GM12892 (cell line): ENCODE measurements at regions not wholly inside any gene's neighbourhood (a gene's known extent, or its start where the extent isn't known, plus 50 kb on each side); places are given as distances from the start of the nearest gene placed in this dataset.

Experiments
- DNase-seq: peaks from one replicate; pipeline ENCODE4 v3.0.0; 2011; ENCODE audit not compliant: insufficient read length
- FAIRE-seq: peaks from 2 replicates; lab custom pipeline; 2011; peaks lifted over from hg19 to GRCh38; lab: Jason Lieb, UNC
- POLR2A ChIP-seq: IDR thresholded peaks from 2 replicates; pipeline ENCODE4 v1.6.1; 2011; ENCODE audit warnings: low read depth, low read length, control low read depth
- POLR2AphosphoS5 ChIP-seq: IDR thresholded peaks from 2 replicates; pipeline ENCODE4 v1.6.1; 2011; ENCODE audit warnings: low read depth, low read length, control low read depth
- TAF1 ChIP-seq: IDR thresholded peaks from 2 replicates; pipeline ENCODE4 v1.6.1; 2011; ENCODE audit warnings: low read depth, mild to moderate bottlenecking, control low read depth, low read length, borderline replicate concordance

DNA sequence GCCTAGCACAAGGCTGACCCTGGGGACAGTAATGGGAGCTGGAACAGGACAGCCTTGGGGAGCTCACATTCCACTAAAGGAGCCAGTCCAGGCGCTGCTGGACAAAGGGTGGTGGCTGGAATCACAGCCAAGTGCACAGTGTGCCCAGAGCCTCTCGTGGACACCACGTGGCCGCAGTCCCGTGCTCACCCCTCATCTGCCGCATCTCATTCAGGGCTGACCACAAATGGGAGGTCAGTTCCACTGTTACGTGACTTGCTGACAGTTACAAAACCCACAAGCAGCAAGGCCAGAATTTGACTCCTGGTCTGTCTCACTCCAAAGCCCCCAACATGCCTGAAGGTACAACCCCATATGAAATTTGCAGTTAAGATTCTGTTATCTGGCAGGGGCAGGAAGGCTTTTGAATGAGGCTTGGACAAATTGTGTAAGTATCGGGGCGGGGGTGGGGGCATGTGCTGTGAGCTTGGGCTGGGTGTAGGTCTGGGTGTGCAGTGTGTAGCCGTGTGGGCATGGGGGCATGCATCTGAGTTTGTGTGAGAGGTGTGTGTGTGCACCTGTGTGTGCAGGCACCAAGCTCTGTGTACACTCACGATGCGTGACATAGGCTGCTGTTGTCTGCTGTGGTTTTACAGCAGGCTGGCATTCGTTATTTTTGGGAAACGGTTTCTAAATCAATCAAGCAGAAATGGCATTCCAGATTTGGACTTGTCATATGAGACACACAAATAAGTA is 301.7 kb downstream of the BRD1 start:
- DNase-seq, result no peak
- no peak for FAIRE-seq
- TF ChIP-seq POLR2AphosphoS5 (no peak), TAF1 (no peak), POLR2A (no peak)

- TF ChIP-seq TAF1 (no peak), POLR2A (no peak), POLR2AphosphoS5 (no peak)
- FAIRE-seq, result no peak
- no peak for DNase-seq
Measured at GRCh38 chr22:49525360-49525759, 302.3 kb downstream of the BRD1 start.

- FAIRE-seq (no peak), DNase-seq (no peak)
- TF ChIP-seq TAF1 (no peak), POLR2A (no peak), POLR2AphosphoS5 (no peak)
Measured at GRCh38 chr22:49524362-49524761, 303.3 kb downstream of the BRD1 start.

GRCh38 chr22:49523374-49524008 is 304.2 kb downstream of the BRD1 start:
- FAIRE-seq (no peak), DNase-seq (no peak)
- TF ChIP-seq POLR2AphosphoS5 (no peak), POLR2A (no peak), TAF1 (no peak)

- TF ChIP-seq TAF1 (no peak), POLR2A (no peak), POLR2AphosphoS5 (no peak)
- DNase-seq (no peak), FAIRE-seq (no peak)
Measured at GRCh38 chr22:49522582-49523373, 304.9 kb downstream of the BRD1 start.

GRCh38 chr22:49521787-49522224 is 305.9 kb downstream of the BRD1 start:
- TF ChIP-seq TAF1 (no peak), POLR2A (no peak), POLR2AphosphoS5 (no peak)
- no peak for FAIRE-seq
- no peak for DNase-seq

GRCh38 chr22:49519117-49519737 is 308.4 kb downstream of the BRD1 start:
- no peak for FAIRE-seq
- no peak for DNase-seq
- TF ChIP-seq POLR2A, result no peak
- TF ChIP-seq POLR2AphosphoS5, result no peak
- TF ChIP-seq TAF1, result no peak

- no peak for TF ChIP-seq POLR2AphosphoS5
- no peak for TF ChIP-seq POLR2A
- no peak for TF ChIP-seq TAF1
- DNase-seq (no peak), FAIRE-seq (no peak)
Measured at GRCh38 chr22:49518436-49518970, 309.2 kb downstream of the BRD1 start.

- FAIRE-seq, result no peak
- DNase-seq, result no peak
- TF ChIP-seq POLR2A (no peak), POLR2AphosphoS5 (no peak), TAF1 (no peak)
Measured at GRCh38 chr22:49517667-49518185, 309.9 kb downstream of the BRD1 start.

DNA sequence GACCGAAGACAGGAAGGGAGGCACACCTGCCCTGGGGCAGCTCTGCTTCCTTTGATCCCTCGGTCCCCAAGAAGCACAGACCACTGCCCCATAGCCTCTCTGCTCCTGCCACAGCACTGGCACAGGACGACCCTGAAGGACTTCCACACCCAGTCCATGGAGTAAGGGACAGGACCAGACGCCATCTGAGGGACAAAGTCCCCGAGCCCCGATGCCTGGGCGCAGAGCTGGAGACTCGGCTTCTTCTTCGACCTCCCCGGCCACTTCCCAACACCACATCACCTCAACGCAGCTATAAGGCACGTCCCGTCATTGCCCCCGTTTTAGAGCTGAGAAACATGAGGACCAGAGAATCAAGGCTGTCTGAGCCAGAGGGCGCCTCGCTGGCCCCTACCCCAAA is 310.5 kb downstream of the BRD1 start:
- FAIRE-seq, result no peak
- TF ChIP-seq POLR2AphosphoS5, result no peak

GRCh38 chr22:49515475-49515874 is 312.2 kb downstream of the BRD1 start:
- TF ChIP-seq POLR2AphosphoS5 (no peak), TAF1 (no peak), POLR2A (no peak)
- DNase-seq (no peak), FAIRE-seq (no peak)

More for the DNA sequence above, 310.5 kb downstream of the BRD1 start:
- DNase-seq, result no peak
